Transverse colon (tissue), 3 donors: ENCODE measurements at regions not wholly inside any gene's neighbourhood (a gene's known extent, or its start where the extent isn't known, plus 50 kb on each side); places are given as distances from the start of the nearest gene placed in this dataset.

Experiments
- EP300 ChIP-seq: sonication (generic); formaldehyde crosslinking; IDR thresholded peaks from one replicate; pipeline ENCODE4 v1.6.1; 2017; ENCODE audit warnings: antibody characterized with exemption, low read depth
- TF ChIP-seq, protein P1 (sequence below), 5 experiments: fragments of 200-600 bp in 3 of 5; fragments of 450-650 bp in 2 of 5; sonication (generic) in 3 of 5; IDR thresholded peaks; 1 replicate in 2 of 5; 2 replicates in 3 of 5; pipeline ENCODE4 v1.5.1; 2016 to 2017; ENCODE audit warnings: antibody characterized with exemption in 5 of 5, inconsistent platforms in 3 of 5, mild to moderate bottlenecking in 2 of 5, moderate library complexity in 1 of 5

DNA sequence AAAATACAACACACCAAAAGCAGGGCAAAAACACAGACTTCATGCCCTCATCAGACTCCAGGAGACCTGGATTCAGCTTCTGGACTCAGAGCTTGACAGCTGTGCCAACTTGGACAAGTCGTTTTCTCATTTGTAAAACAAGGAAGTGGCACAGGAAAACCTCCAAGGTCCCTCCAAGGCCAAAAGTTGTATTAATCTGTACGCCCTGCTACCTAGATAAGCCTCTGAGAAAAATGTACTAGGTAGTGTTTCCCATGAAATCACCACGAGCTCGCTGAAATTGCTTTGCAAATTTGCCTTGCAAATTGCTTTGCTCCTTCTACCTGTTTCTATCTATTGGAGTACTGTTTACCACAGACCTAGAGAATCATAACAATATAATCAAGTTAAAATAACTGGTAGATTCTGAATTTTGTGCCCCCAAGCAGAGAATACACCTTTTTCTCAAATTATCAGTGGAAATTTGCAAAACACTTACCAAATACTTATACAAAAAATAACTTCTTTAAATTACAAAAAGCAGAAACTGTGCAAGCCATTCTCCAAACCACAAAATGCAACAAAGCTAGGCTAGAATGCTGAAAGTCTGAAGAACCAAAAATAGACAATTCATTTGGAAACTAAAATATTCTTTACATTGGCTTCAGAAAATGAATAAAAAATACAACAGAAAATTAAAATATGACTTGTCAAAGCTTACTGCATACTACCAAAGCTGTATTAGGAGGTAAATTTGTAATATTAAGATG, 158.1 kb upstream of the CHST15 start:
- TF ChIP-seq, protein P1, sequence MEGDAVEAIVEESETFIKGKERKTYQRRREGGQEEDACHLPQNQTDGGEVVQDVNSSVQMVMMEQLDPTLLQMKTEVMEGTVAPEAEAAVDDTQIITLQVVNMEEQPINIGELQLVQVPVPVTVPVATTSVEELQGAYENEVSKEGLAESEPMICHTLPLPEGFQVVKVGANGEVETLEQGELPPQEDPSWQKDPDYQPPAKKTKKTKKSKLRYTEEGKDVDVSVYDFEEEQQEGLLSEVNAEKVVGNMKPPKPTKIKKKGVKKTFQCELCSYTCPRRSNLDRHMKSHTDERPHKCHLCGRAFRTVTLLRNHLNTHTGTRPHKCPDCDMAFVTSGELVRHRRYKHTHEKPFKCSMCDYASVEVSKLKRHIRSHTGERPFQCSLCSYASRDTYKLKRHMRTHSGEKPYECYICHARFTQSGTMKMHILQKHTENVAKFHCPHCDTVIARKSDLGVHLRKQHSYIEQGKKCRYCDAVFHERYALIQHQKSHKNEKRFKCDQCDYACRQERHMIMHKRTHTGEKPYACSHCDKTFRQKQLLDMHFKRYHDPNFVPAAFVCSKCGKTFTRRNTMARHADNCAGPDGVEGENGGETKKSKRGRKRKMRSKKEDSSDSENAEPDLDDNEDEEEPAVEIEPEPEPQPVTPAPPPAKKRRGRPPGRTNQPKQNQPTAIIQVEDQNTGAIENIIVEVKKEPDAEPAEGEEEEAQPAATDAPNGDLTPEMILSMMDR (IDR thresholded peaks at IDR 0.05) = no peak
- no peak for TF ChIP-seq EP300
